ENCODE measurements at regions not wholly inside any gene's neighbourhood (a gene's known extent, or its start where the extent isn't known, plus 50 kb on each side); places are given as distances from the start of the nearest gene placed in this dataset.

DNA sequence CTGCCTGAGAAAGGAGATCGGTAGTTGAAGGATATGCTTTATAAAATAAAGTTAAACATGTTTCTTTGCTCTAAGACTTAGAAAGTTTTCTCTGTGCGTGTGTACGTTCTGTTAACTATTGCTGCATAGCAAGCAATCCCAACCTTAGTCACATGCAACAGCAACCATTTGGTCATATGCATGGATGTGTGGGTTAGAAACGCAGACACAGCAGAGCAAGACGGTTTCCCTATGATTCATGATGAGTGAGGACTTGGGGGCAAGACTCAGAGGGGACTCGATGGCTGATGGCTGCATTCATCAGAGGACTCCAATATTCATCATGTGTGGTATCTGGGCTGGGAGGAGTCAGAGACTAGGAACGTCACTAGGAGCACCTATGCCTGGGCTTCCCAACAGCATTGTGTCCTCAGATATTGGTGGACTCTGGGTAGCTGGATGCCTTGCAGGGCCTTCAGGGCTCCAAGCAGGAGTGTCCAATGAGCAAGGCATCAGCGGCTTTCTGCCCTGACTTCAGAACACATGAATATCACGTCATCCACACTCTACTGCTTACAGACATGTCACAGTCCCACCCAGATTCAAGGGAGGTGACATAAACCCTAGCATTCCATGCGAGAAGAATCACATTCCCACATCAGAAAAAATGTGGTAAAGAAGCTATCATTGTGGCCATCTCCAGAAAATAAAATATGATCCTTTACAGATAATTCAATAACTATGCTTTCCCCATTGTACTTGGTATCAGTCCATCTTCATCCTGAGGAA lies 731.2 kb downstream of the TNS3 start:
- DNase-seq: no peak
- no peak overlapping the region for H3K27ac ChIP-seq
- no peaks in the 10 kb centered on the region for H3K36me3 ChIP-seq (replicated peaks)
- in situ Hi-C loops (cut with HindIII; ENCODE audit: low pct_ligation_motif_present, low sequenced_read_pairs): no loop called here
- H3K4me3 ChIP-seq (ENCODE audit: low read depth, low read length): no peak overlapping the region
- H3K27me3 ChIP-seq (replicated peaks): no peaks in the 10 kb centered on the region
- TF ChIP-seq, protein P1, sequence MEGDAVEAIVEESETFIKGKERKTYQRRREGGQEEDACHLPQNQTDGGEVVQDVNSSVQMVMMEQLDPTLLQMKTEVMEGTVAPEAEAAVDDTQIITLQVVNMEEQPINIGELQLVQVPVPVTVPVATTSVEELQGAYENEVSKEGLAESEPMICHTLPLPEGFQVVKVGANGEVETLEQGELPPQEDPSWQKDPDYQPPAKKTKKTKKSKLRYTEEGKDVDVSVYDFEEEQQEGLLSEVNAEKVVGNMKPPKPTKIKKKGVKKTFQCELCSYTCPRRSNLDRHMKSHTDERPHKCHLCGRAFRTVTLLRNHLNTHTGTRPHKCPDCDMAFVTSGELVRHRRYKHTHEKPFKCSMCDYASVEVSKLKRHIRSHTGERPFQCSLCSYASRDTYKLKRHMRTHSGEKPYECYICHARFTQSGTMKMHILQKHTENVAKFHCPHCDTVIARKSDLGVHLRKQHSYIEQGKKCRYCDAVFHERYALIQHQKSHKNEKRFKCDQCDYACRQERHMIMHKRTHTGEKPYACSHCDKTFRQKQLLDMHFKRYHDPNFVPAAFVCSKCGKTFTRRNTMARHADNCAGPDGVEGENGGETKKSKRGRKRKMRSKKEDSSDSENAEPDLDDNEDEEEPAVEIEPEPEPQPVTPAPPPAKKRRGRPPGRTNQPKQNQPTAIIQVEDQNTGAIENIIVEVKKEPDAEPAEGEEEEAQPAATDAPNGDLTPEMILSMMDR (IDR thresholded peaks at IDR 0.05; ENCODE audit: low read depth, low read length, missing control alignments): no peak

DNA sequence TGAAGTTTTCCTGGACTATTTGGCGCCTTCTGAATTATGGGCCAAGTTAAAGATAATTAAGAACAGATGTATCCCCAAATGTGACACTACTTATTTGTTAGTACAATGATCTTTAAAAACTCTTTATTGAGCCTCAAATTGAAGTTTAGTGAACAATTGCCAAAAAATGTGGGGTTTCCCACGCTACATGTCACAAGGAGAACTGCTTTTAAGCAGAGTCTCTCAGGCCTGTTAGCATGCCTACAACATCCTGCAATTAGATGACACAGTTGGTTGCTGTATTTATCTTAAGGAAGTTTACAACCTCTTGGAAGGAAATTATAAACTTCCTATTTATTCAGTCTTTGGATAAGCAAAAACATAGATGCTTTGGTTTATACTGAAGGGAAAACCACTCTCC lies 733.0 kb downstream of the TNS3 start:
- DNase-seq: no peak
- Histone ChIP-seq H3K36me3 (replicated peaks) (no peaks in the 10 kb centered on the region), H3K27me3 (replicated peaks) (no peaks in the 10 kb centered on the region), H3K27ac (no peak overlapping the region), H3K4me3 (ENCODE audit: low read depth, low read length) (no peak overlapping the region)
- in situ Hi-C loops (cut with HindIII; ENCODE audit: low pct_ligation_motif_present, low sequenced_read_pairs): no loop called here
- TF ChIP-seq, protein P1 (IDR thresholded peaks at IDR 0.05; ENCODE audit: low read depth, low read length, missing control alignments): no peak

DNA sequence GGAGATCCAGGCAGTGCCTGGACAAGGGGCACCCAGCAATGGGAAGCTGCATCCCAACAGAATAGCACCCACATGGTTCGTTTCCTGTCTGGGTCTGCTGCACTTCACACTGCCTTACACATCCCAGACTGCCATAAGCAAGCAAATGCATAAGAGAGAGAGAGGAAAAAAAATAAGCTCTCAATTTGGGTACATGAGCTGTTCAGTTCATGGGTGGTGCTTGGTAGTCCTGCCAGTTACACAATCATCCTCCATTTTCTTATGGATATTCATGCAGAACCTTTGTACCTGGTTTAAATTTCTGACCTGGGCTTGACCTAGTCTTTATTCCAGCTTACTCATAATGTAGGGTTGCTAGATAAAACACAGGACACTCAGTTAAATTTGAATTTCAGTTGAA lies 733.6 kb downstream of the TNS3 start:
- Histone ChIP-seq H3K27me3 (replicated peaks) (no peaks in the 10 kb centered on the region), H3K27ac (no peak overlapping the region)

DNA sequence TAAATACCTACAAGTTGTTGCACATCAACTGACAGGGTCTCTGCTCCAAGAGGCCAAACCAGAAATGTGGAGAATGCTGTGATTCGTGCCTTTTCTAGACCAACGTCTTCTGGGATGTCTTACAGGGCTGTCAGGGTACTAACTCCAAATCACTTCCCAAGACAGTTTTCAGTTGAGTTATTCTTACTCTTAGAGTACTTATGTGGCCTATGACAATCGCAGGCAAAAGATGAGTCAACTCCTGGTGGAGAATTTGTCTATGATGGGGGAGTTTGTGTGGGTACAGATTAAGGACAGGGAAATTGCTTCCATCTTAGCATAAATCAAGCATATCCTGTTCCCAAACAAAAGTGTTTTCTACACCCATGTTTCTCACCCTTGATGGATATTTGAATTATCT lies 734.8 kb downstream of the TNS3 start:
- DNase-seq: no peak
- H3K36me3 ChIP-seq (replicated peaks): no peaks in the 10 kb centered on the region
- in situ Hi-C loops (cut with HindIII; ENCODE audit: low pct_ligation_motif_present, low sequenced_read_pairs): no loop called here
- H3K27ac ChIP-seq: no peak overlapping the region
- TF ChIP-seq, protein P1 (IDR thresholded peaks at IDR 0.05; ENCODE audit: low read depth, low read length, missing control alignments): no peak
- H3K4me3 ChIP-seq (ENCODE audit: low read depth, low read length): no peak overlapping the region
- H3K27me3 ChIP-seq (replicated peaks): no peaks in the 10 kb centered on the region

More for the DNA sequence above, 733.6 kb downstream of the TNS3 start:
- in situ Hi-C loops (cut with HindIII; ENCODE audit: low pct_ligation_motif_present, low sequenced_read_pairs): no loop called here
- H3K4me3 ChIP-seq (ENCODE audit: low read depth, low read length): no peak overlapping the region
- DNase-seq: no peak
- no peaks in the 10 kb centered on the region for H3K36me3 ChIP-seq (replicated peaks)
- TF ChIP-seq, protein P1 (IDR thresholded peaks at IDR 0.05; ENCODE audit: low read depth, low read length, missing control alignments): no peak

DNA sequence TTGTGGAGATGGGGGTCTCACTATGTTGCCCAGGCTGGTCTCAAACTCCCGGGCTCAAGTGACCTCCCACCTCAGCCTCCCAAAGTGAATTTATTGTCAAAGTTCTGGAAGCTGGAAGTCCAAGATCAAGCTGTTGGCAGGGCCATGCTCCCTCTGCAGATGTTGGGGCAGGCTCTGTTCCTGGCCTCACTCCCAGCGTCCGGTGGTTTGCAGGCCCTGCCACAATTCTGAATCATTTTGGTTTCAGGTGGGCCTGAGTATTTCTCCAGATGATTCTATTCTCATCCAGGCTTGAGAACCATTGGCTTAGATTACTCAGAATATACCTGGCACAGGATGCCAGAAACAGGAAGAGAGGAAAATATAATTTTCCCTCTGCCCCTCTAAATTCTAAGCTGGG lies 737.4 kb downstream of the TNS3 start:
- DNase-seq: no peak
- no peaks in the 10 kb centered on the region for H3K27me3 ChIP-seq (replicated peaks)
- no peak overlapping the region for H3K27ac ChIP-seq
- H3K36me3 ChIP-seq (replicated peaks): no peaks in the 10 kb centered on the region
- no peak overlapping the region for H3K4me3 ChIP-seq (ENCODE audit: low read depth, low read length)
- TF ChIP-seq, protein P1 (IDR thresholded peaks at IDR 0.05; ENCODE audit: low read depth, low read length, missing control alignments): no peak
- in situ Hi-C loops (cut with HindIII; ENCODE audit: low pct_ligation_motif_present, low sequenced_read_pairs): no loop called here

DNA sequence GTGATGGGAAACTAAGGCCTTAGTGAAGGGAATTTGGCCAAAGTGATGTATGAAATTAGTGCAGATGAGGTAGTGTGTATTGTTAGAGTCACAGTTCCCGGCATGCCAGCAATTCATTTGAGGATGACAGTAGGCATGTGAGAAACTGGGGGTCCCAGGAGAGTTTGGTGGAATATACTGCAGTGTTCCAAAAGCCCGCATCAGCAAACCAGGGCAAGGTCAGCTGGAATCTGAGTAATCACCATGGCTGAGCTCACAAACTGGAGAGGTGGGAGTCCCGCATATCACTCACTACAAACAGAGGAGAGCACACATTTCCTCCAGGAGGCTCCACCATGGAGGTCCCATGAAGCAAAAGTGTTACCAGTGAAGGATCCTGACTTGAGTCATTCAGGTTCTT lies 740.7 kb downstream of the TNS3 start:
- Histone ChIP-seq H3K36me3 (replicated peaks) (no peaks in the 10 kb centered on the region), H3K27ac (no peak overlapping the region), H3K4me3 (ENCODE audit: low read depth, low read length) (no peak overlapping the region), H3K27me3 (replicated peaks) (no peaks in the 10 kb centered on the region)
- TF ChIP-seq, protein P1 (IDR thresholded peaks at IDR 0.05; ENCODE audit: low read depth, low read length, missing control alignments): no peak
- in situ Hi-C loops (cut with HindIII; ENCODE audit: low pct_ligation_motif_present, low sequenced_read_pairs): no loop called here
- DNase-seq: no peak

Data from brain microvascular endothelial cell (primary cell).